Mucosa of descending colon (tissue), 3 donors: ENCODE measurements at regions not wholly inside any gene's neighbourhood (a gene's known extent, or its start where the extent isn't known, plus 50 kb on each side); places are given as distances from the start of the nearest gene placed in this dataset.
"Not testable (repeated sequence)": the region's sequence is repeated elsewhere in the genome, so short reads cannot be mapped to it uniquely, and the experiment has no call there.

Experiments used
- ATAC-seq: fragments of 200-7000 bp; cut with Tn5 transposase; one replicate; pipeline ENCODE4 v1.9.1; 2020; ENCODE audit warnings: mild to moderate bottlenecking, moderate library complexity
- DNase-seq, 3 donors: peaks; one replicate each; pipeline ENCODE4 v3.0.0-alpha.2; 2020
- H3K36me3 ChIP-seq: fragments of 200-600 bp; one replicate; pipeline ENCODE4 v1.8.0; 2021; ENCODE audit warnings: low read depth, mild to moderate bottlenecking
- H3K4me1 ChIP-seq: fragments of 200-600 bp; one replicate; pipeline ENCODE4 v1.8.0; 2021; ENCODE audit warnings: low read depth, mild to moderate bottlenecking
- H3K4me3 ChIP-seq: fragments of 200-600 bp; one replicate; pipeline ENCODE4 v1.8.0; 2021; ENCODE audit warnings: mild to moderate bottlenecking
- H3K9me3 ChIP-seq: fragments of 200-600 bp; one replicate; pipeline ENCODE4 v1.8.0; 2021; ENCODE audit warnings: mild to moderate bottlenecking
- intact Hi-C, 2 donors: fragments of 100-400 bp; cut with DNase I in 1 of 2; cut with micrococcal nuclease in 1 of 2; formaldehyde crosslinking; loops; one replicate each; pipeline versions ENCODE4 v1.11.0 to v1.11.1; 2022; cut with DNase I, micrococcal nuclease
- TF ChIP-seq, protein P1 (sequence below): fragments of 200-600 bp; IDR thresholded peaks from one replicate; pipeline ENCODE4 v1.8.0; 2022; ENCODE audit warnings: antibody characterized with exemption, mild to moderate bottlenecking
- donor health status: DM: no; HTN: no; CAD: no; lungs with moderate emphysema.
- donor health status: DM: no; HTN: no; CAD: no.
- donor health status: DM: no; HTN: yes; CAD: no.

DNA sequence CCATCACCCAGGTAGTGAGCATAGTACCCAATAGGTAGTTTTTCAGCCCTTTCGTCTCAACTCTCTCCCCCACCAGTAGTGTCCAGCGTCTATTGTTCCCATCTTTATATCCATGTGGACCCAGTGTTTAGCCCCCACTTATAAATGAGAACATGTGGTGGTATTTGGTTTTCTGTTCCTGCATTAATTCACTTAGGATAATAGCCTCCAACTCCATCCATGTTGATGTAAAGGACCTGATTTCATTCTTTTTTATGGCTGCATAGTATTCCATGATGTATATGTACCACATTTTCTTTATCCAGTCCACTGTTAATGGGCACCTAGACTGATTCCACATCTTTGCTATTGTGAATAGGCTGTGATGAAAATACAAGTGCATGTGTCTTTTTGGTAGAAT lies 51.3 kb downstream of the NACA2 start:
- not testable (repeated sequence) for ATAC-seq, H3K4me1 ChIP-seq
- intact Hi-C loops, result loop anchor here in 1 of 2 donors (10.0 kb wide), 1 partner anchor 125 kb away; no protein-coding TSS in a partner anchor

DNA sequence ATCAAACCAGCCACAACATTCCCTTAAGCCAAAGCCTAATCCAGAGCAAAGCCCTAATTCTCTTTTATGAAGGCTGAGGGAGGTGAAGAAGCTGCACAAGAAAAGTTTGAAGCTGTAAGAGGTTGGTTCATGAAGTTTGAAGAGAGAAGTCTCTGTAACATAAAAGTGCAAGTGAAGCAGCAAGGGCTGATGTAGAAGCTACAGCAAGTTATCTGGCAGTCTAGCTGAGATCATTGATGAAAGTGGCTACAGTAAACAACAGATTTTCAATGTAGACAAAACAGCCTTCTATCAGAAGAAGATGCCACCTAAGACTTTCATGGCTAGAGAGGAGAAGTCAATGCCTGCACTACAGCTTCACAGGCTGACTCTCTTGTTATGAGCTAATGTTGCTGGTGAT lies 52.5 kb downstream of the NACA2 start:
- H3K4me3 ChIP-seq, result no peak overlapping the region
- no peaks in the 10 kb centered on the region for H3K36me3 ChIP-seq
- DNase-seq, result no peak
- TF ChIP-seq, protein P1, sequence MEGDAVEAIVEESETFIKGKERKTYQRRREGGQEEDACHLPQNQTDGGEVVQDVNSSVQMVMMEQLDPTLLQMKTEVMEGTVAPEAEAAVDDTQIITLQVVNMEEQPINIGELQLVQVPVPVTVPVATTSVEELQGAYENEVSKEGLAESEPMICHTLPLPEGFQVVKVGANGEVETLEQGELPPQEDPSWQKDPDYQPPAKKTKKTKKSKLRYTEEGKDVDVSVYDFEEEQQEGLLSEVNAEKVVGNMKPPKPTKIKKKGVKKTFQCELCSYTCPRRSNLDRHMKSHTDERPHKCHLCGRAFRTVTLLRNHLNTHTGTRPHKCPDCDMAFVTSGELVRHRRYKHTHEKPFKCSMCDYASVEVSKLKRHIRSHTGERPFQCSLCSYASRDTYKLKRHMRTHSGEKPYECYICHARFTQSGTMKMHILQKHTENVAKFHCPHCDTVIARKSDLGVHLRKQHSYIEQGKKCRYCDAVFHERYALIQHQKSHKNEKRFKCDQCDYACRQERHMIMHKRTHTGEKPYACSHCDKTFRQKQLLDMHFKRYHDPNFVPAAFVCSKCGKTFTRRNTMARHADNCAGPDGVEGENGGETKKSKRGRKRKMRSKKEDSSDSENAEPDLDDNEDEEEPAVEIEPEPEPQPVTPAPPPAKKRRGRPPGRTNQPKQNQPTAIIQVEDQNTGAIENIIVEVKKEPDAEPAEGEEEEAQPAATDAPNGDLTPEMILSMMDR, result no peak
- peaks cover 3% of the 10 kb centered on the region for H3K9me3 ChIP-seq
- H3K4me1 ChIP-seq, result no peaks in the 10 kb centered on the region
- intact Hi-C loops, result no loop called here
- no peak for ATAC-seq

More for the DNA sequence above, 51.3 kb downstream of the NACA2 start:
- not testable (repeated sequence) for DNase-seq, H3K9me3 ChIP-seq, H3K36me3 ChIP-seq, H3K4me3 ChIP-seq

DNA sequence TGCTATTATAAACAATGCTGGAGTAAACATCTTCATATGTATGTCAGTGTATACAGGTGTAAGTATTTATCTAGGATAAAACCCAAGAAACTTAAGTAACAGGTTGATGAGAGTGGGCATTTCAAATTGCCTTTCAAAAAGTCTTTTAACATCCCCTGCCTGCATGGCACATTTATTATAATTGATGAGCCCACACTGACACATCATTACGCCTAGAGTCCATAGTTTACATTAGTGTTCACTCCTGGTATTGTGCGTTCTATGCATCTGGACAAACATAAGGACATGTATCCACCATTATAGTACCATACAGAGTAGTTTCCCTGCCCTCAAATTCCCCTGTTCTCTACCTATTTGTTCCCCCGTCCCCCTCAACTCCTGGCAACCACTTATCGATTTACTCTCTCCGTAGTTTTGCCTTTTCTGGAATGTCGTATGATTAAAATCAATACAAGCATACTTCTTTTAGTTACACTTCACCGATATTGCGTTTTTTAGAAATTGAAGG lies 53.7 kb downstream of the NACA2 start:
- ATAC-seq, result no peak
- TF ChIP-seq, protein P1, result no peak
- intact Hi-C loops, result no loop called here
- peaks cover 3% of the 10 kb centered on the region for H3K9me3 ChIP-seq
- no peak for DNase-seq
- H3K36me3 ChIP-seq, result no peaks in the 10 kb centered on the region
- H3K4me3 ChIP-seq, result no peak overlapping the region
- H3K4me1 ChIP-seq, result no peaks in the 10 kb centered on the region

DNA sequence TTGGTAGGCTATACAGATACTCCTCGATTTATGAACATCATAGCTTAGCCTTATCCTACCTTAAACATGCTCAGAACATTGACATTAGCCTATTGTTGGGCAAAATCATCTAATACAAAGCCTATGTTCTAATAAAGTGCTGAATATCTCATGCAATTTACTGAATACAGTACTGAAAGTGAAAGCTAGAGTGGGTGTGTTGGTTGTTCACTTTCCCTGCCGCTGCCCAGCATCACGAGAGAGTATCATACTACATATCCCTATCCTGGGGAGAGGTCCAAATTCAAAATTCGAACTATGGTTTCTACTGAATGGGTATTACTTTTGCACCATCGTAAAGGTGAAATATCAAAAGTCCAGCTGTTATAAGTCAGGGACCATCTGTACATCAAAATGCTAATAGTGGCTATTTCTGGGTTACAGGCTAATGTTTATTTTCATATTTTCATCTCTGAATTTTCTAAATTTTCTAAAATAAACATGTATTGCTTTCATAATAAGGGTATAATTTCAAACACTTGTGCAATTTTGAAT lies 54.5 kb downstream of the NACA2 start:
- ATAC-seq (no peak), DNase-seq (no peak)
- Histone ChIP-seq H3K9me3 (peaks cover 3% of the 10 kb centered on the region), H3K36me3 (no peaks in the 10 kb centered on the region), H3K4me1 (no peaks in the 10 kb centered on the region), H3K4me3 (no peak overlapping the region)
- intact Hi-C loops, result no loop called here
- TF ChIP-seq, protein P1, result no peak
